NB4 (cell line): ENCODE measurements at regions not wholly inside any gene's neighbourhood (a gene's known extent, or its start where the extent isn't known, plus 50 kb on each side); places are given as distances from the start of the nearest gene placed in this dataset.

Experiments used
- DNase-seq: peaks from one replicate; pipeline ENCODE4 v3.0.0; 2010; ENCODE audit warnings: low read depth
- H3K4me3 ChIP-seq: one replicate; pipeline ENCODE4 v1.5.1; 2011; ENCODE audit warnings: mild to moderate bottlenecking, low read depth, low read length, moderate library complexity
- MYC ChIP-seq: IDR thresholded peaks from 2 replicates; pipeline ENCODE4 v1.6.1; 2011; ENCODE audit warnings: low read depth, low read length
- POLR2A ChIP-seq: IDR thresholded peaks from 2 replicates; pipeline ENCODE4 v1.6.1; 2011; ENCODE audit warnings: mild to moderate bottlenecking; ENCODE audit not compliant: insufficient read length; ENCODE audit errors: extremely low read depth
- TF ChIP-seq, protein P1 (sequence below): IDR thresholded peaks from 2 replicates; pipeline ENCODE4 v1.6.1; 2011; ENCODE audit warnings: low read depth, low read length
- TF ChIP-seq, protein P2 (sequence below): IDR thresholded peaks from one replicate; pipeline ENCODE4 v1.5.1; 2012; ENCODE audit warnings: low read depth, low read length

DNA sequence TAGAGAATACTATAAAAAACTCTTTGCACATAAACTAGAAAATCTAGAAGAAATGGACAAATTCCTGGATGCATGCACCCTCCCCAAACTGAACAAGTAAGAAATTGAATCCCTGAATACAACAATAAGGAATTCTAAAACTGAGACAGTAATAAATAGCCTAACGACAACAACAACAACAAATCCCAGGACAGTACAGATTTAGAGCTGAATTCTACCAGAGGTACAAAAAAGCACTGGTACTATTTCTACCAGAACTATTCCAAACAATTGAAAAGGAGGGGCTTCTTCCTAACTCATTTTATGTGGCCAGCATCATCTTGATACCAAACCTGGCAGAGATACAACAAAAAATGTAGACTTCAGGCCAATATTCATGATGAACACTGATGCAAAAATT is 394.4 kb upstream of the RORB start:
- no peak for DNase-seq
- no peak overlapping the region for H3K4me3 ChIP-seq
- TF ChIP-seq POLR2A (no peak), MYC (no peak)
- TF ChIP-seq, protein P1, sequence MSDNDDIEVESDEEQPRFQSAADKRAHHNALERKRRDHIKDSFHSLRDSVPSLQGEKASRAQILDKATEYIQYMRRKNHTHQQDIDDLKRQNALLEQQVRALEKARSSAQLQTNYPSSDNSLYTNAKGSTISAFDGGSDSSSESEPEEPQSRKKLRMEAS, result no peak
- TF ChIP-seq, protein P2, sequence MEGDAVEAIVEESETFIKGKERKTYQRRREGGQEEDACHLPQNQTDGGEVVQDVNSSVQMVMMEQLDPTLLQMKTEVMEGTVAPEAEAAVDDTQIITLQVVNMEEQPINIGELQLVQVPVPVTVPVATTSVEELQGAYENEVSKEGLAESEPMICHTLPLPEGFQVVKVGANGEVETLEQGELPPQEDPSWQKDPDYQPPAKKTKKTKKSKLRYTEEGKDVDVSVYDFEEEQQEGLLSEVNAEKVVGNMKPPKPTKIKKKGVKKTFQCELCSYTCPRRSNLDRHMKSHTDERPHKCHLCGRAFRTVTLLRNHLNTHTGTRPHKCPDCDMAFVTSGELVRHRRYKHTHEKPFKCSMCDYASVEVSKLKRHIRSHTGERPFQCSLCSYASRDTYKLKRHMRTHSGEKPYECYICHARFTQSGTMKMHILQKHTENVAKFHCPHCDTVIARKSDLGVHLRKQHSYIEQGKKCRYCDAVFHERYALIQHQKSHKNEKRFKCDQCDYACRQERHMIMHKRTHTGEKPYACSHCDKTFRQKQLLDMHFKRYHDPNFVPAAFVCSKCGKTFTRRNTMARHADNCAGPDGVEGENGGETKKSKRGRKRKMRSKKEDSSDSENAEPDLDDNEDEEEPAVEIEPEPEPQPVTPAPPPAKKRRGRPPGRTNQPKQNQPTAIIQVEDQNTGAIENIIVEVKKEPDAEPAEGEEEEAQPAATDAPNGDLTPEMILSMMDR, result no peak

GRCh38 chr9:74107692-74108091 is 389.4 kb upstream of the RORB start:
- DNase-seq, result no peak
- no peak for TF ChIP-seq MYC
- TF ChIP-seq, protein P1, result no peak
- TF ChIP-seq, protein P2, result no peak
- no peak for TF ChIP-seq POLR2A
- no peak overlapping the region for H3K4me3 ChIP-seq

DNA sequence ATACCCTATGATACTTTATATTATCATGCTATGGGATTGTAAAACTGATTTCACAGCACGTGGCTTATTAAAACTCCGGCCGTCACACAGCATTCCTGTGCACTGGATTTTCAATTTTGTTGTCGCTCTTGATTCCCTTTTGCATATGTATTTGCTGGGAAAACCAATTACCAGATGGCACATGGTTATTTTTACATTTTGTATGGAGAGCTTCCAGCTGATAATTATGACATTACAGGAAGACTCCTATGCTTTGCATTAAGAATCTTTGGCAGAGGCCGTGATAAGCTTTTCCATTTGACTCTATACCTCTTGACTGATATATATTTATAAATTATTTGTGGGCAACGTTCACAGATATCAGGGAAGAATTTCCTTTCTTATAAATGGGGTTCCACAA is 381.2 kb upstream of the RORB start:
- TF ChIP-seq POLR2A, result no peak
- TF ChIP-seq MYC, result no peak
- TF ChIP-seq, protein P1, result no peak
- TF ChIP-seq, protein P2, result no peak
- H3K4me3 ChIP-seq, result no peak overlapping the region

GRCh38 chr9:74117151-74117550 is 380.0 kb upstream of the RORB start:
- TF ChIP-seq, protein P2, result no peak
- TF ChIP-seq, protein P1, result no peak
- TF ChIP-seq MYC (no peak), POLR2A (no peak)
- DNase-seq, result no peak
- no peak overlapping the region for H3K4me3 ChIP-seq

More for the DNA sequence above, 381.2 kb upstream of the RORB start:
- no peak for DNase-seq

DNA sequence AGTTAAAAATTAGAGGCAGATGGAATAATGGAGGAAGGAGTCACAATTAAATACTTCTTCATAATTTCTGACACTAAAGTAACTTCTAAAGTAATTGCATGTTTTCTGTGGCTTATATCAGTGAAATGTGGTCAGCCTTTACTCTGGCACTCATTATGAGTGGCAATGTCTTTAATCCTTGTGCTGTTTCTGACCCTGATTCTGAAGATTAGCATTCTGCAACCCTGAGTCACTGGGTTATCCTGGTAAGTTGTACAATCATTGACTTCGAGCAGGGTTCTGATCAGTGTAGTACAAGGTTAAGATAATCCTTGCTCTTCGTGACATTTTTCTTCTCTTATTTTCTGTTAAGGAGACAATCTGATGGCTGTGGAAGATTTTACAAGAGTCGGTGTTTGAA is 379.4 kb upstream of the RORB start:
- no peak overlapping the region for H3K4me3 ChIP-seq
- TF ChIP-seq, protein P1, result no peak
- TF ChIP-seq, protein P2, result no peak
- TF ChIP-seq POLR2A (no peak), MYC (no peak)

More for the DNA sequence above, 379.4 kb upstream of the RORB start:
- no peak for DNase-seq
